SK-N-MC (cell line): ENCODE measurements at regions not wholly inside any gene's neighbourhood (a gene's known extent, or its start where the extent isn't known, plus 50 kb on each side); places are given as distances from the start of the nearest gene placed in this dataset.
"Not testable (repeated sequence)": the region's sequence is repeated elsewhere in the genome, so short reads cannot be mapped to it uniquely, and the experiment has no call there.

Experiments
- EZH2 ChIP-seq: fragments of 200-600 bp; sonication (generic); IDR thresholded peaks from one replicate; pipeline ENCODE4 v1.6.1; 2017; ENCODE audit warnings: antibody characterized with exemption
- FOXP2 ChIP-seq: optimal IDR thresholded peaks from 2 replicates; pipeline ENCODE3; 2011; ENCODE audit warnings: mild to moderate bottlenecking, moderate library complexity; ENCODE audit not compliant: insufficient read depth; ENCODE audit errors: extremely low read length, control extremely low read depth
- POLR2AphosphoS5 ChIP-seq: IDR thresholded peaks from 2 replicates; pipeline ENCODE4 v1.6.1; 2012; ENCODE audit warnings: mild to moderate bottlenecking, low read depth, low read length, borderline replicate concordance

- not testable (repeated sequence) for TF ChIP-seq POLR2AphosphoS5, EZH2, FOXP2
Measured at GRCh38 chr1:181226728-181227127, 138.2 kb downstream of the IER5 start.
